Astrocyte of the spinal cord (primary cell): ENCODE measurements at regions not wholly inside any gene's neighbourhood (a gene's known extent, or its start where the extent isn't known, plus 50 kb on each side); places are given as distances from the start of the nearest gene placed in this dataset.
"Not testable (repeated sequence)": the region's sequence is repeated elsewhere in the genome, so short reads cannot be mapped to it uniquely, and the experiment has no call there.

Source experiments
- DNase-seq: peaks from one replicate; pipeline ENCODE4 v3.0.0; 2011; ENCODE audit warnings: low read depth, low spot score
- H3K4me3 ChIP-seq: 2 replicates; pipeline ENCODE4 v1.5.1; 2011; ENCODE audit warnings: low read depth, mild to moderate bottlenecking, low read length, moderate library complexity
- CTCF ChIP-seq: IDR thresholded peaks from 2 replicates; pipeline ENCODE4 v1.5.1; 2012; ENCODE audit warnings: low read depth, mild to moderate bottlenecking, low read length, inconsistent platforms
- in situ Hi-C: cut with HindIII; loops from 2 replicates; pipeline ENCODE4 v1.10.0; 2017; ENCODE audit warnings: low sequenced_read_pairs

- in situ Hi-C loops, H3K4me3 ChIP-seq, DNase-seq: not testable (repeated sequence)
These were observed 56.2 kb upstream of the TFPI start for GRCh38 chr2:187610450-187610849.

- DNase-seq, result no peak
- no peak overlapping the region for H3K4me3 ChIP-seq
- TF ChIP-seq CTCF, result no peak
- in situ Hi-C loops, result no loop called here
These were observed 58.6 kb upstream of the TFPI start for GRCh38 chr2:187612857-187613256.

GRCh38 chr2:187614756-187615155, 60.5 kb upstream of the TFPI start:
- DNase-seq, result peak; percentile 59
- no peak overlapping the region for H3K4me3 ChIP-seq
- in situ Hi-C loops, result no loop called here
- TF ChIP-seq CTCF, result no peak

- DNase-seq, result no peak
- no peak overlapping the region for H3K4me3 ChIP-seq
- TF ChIP-seq CTCF, result no peak
- in situ Hi-C loops, result no loop called here
These were observed 61.1 kb upstream of the TFPI start for GRCh38 chr2:187615364-187615763.

- in situ Hi-C loops, result no loop called here
- H3K4me3 ChIP-seq, result no peak overlapping the region
- no peak for DNase-seq
- no peak for TF ChIP-seq CTCF
These were observed 61.7 kb upstream of the TFPI start for GRCh38 chr2:187615902-187616301.

- no peak for TF ChIP-seq CTCF
- H3K4me3 ChIP-seq, result no peak overlapping the region
- DNase-seq, result no peak
- in situ Hi-C loops, result no loop called here
These were observed 62.9 kb upstream of the TFPI start for GRCh38 chr2:187617120-187617519.

- no peak overlapping the region for H3K4me3 ChIP-seq
- no peak for TF ChIP-seq CTCF
- DNase-seq, result no peak
- in situ Hi-C loops, result no loop called here
These were observed 63.7 kb upstream of the TFPI start for GRCh38 chr2:187617905-187618304.
